NCI-H2196 (cell line): ENCODE measurements at regions not wholly inside any gene's neighbourhood (a gene's known extent, or its start where the extent isn't known, plus 50 kb on each side); places are given as distances from the start of the nearest gene placed in this dataset.
"Not testable (repeated sequence)": the region's sequence is repeated elsewhere in the genome, so short reads cannot be mapped to it uniquely, and the experiment has no call there.

Experiments
- DNase-seq: peaks from one replicate; lab custom pipeline; 2025; ENCODE audit not compliant: unreplicated experiment; lab: John Stamatoyannopoulos, UW

DNA sequence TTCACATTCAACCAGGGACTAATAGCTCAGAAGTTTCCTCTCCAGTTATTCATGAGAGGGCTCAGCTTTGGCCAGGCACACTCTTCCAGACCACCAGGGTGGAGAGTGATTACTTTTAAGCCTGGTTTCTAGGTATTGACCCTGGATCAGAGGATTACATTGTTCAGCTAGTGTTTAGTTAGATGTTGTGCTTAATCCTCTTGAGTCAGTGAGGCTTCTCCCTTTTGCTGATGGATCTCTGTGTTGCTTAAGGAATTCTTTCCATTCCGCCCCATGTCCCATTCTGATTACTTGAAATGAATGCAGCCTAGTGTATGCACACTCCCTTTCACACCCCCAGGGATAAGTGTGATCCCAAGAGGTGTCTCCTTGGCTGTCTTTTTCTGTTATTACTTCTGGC is 271.7 kb upstream of the ANO5 start:
- no peak for DNase-seq

- no peak for DNase-seq
Measured at GRCh38 chr11:21924262-21924661, 268.6 kb upstream of the ANO5 start.

GRCh38 chr11:21927628-21928027 is 265.3 kb upstream of the ANO5 start:
- DNase-seq = no peak

DNA sequence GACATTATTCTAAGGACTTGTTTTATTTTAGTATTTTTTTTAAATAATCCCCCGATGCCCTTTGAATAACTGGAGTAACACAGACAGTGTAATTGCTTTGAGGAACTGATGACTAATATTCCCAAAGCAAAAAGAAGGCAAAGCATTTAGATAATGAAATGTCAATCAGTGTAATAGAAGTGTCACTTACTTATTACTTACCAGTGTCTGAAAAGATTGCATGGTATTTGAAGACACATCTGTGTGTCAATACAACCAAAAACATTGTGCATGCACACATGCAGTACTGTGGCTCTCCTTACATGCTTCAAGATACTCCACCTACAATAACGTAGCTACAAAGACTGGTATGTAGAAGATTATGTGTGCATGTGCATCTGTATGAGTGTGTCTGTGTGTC is 264.0 kb upstream of the ANO5 start:
- no peak for DNase-seq

DNA sequence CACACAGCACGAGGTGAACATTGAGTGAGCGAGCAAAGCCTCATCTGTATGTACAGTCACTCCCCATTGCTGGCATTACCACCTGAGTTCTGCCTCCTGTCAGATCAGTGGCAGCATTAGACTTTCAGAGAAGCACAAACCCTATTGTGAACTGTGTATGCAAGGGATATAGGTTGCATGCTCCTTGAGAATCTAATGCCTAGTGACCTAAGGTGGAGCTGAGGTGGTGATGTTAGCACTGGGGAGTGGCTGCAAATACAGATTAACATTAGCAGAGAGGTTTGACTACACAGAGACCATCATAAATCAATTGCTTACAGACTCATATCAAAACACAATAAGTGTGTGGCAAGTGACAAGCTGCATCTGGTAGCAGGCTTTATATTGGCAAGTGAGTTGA is 262.5 kb upstream of the ANO5 start:
- DNase-seq = no peak

- no peak for DNase-seq
Measured at GRCh38 chr11:21931436-21932101, 261.3 kb upstream of the ANO5 start.

DNA sequence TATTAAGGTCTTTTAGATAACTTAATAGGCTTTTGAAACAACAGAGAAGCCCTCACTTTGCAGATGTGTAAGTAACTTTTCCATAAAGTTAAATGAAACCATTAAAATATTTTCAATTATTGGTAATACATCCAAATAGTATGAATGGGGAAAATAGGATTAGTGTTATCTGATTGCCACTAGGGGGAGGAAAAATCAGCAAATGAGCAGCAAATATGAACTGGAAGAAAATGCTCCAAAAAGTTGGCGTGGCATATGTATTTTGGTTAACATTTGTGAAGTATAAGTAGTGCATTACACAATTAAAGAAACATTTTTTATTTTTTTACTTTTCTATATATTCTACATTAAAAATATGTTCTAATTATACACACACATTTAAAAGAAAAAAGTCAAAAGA is 259.8 kb upstream of the ANO5 start:
- DNase-seq = no peak

- no peak for DNase-seq
Measured at GRCh38 chr11:21944577-21944976, 248.3 kb upstream of the ANO5 start.

GRCh38 chr11:21948876-21949275 is 244.0 kb upstream of the ANO5 start:
- no peak for DNase-seq

DNA sequence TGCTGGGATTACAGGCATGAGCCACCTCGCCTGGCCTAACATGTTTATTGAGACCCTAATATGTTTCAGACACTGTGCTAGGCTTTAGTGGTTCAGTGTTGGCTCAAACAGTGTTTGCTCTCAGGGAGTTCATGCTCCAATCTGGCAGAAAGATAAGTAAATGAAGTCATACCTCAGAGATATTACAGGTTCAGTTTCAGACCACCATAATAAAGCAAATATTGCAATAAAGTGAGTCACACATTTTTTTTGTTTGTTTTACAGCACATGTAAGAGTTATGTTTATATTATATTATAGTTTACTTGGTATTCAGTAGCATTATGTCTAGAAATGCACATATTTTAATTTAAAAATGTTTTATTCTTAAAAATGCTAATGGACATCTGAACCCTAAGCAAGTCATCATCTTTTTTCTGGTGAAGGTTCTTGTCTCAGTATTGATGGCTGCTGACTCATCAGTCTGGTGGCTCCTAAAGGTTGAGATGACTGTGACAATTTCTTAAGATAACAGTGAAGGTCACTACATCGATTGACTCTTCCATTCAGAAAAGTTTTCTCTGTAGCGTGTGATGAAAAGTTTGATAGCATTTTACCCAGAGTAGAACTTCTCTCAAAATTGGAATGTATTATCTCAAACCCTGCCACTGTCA is 243.0 kb upstream of the ANO5 start:
- no peak for DNase-seq

DNA sequence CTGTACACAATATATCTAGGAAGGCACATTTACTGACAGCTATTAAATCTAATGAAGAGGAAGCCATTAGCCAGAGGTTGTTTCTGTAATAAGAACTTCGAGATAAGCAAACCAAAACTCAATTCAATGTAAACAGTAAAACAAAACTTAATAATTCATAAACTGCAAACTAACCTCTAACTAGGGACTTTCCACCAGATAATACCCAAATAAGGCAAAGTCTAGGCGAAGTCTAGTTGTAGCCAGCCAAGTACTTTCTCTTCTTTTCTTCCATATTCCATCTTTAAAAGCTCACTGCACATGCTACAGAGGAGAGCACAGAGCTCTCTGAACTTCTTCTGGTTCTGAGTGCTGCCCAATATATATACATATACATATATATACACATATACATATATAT is 229.9 kb upstream of the ANO5 start:
- no peak for DNase-seq

DNA sequence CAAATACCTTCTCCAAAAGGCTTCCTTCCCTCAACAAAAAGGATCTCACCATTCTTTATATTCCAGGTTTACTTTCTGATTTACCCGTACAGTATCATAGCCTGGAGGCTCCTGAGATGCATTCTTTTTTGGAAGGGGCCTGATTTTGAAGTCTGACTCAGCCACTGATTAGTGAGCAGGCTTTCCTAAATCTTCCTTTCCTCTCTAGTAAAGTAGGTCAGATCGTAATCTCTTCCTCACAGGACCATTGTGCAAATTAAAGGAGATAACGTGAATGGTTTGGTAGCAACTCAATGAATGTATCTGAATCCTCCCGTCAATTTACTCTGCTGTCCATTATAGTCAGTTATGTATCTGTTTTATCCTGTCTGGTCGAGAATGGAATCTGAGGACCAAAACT is 227.7 kb upstream of the ANO5 start:
- DNase-seq = no peak

DNA sequence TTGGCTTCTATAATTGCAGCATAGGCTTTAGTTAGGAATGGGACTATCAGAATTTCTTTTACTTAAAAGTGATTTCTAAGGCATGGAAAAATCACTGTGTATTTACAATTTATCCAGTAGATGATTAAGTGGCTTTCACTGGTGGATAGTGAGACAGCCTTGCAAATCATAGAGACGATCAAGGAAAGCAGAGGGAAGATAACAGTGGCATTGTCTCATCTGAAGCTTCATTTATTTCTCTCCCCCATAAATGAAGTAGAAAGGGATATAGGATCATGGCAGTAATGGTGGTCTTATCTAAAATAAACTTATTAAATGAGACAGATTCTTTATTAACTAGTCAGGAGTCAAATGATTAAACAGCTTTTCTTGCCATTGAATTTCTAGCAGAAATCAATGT is 224.2 kb upstream of the ANO5 start:
- no peak for DNase-seq

DNA sequence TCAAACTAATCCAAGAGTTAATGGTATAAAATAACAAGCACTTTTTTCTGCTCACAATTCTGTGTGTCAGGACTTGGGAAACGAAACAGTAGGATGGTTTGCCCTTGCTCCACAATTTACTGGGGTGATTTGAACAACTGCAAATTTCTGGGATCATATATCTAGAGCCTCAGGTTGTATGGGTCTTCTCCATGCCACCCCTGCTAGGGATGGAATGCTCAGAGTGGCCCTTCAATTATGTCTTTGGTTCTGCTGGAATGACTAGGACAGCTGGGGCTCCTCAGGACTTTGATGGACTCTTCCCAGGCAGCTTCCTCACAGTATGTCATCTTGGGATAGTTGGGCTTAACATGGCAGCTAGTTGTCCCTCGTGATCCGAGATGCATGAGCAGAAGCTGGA is 223.0 kb upstream of the ANO5 start:
- no peak for DNase-seq

DNA sequence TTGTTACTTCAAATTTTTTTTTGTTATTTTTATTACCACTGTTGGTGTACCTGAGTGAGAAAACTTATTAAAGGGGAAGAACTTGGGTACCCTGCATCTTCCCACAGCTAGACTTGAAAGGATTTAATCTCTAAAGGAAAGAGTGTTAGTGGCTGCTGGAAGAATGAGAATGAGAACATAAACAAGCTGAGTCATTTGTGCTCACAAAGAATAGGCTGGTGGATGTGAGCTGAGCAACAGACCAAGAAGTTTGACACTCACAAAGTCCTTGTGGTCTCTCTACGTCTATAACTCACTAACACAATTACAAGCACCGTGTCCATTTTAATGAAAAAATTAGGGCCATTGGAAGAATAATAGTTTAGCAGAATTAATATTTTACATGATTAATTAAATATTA is 217.6 kb upstream of the ANO5 start:
- no peak for DNase-seq

- no peak for DNase-seq
Measured at GRCh38 chr11:21976210-21976609, 216.7 kb upstream of the ANO5 start.

GRCh38 chr11:21983431-21983830 is 209.5 kb upstream of the ANO5 start:
- no peak for DNase-seq

GRCh38 chr11:21986361-21986760 is 206.5 kb upstream of the ANO5 start:
- no peak for DNase-seq

DNA sequence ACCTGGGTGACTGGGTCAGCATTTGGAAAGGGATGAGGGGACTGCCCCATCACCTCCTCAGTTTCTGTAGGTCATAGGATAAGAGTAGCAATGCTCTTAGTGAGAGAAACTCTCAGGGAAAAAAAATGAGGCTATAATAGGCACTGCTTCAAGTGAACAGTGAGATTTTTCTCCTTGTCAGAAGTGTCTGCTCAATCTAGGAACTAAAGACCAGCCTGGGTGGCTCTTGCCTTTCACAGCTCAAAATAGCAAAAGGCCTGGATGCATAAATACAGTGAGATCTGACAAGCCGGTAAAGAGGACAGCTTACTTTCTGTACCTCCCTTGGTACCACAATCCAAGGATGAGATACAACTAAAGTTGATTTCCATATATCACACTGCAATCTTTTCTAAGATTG is 205.6 kb upstream of the ANO5 start:
- no peak for DNase-seq

DNA sequence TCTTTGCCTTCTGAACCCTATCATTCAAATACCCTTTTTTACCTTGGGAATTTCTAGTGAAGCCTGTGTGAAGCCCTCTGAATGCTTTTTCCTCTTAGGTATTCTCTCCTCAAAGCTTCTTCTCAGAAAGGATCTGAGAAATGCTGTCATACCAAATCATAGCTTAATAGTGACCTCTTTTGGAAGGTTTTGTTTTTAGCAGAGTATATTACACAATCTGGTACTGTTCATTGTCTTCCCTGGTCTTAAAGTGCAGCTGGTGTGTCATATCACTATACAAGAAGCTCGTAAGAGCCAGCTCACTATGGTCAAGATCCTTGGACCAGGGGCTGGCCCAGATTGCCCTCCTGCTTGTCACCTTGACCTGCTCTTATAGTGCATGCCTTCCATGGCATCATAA is 204.4 kb upstream of the ANO5 start:
- no peak for DNase-seq

- not testable (repeated sequence) for DNase-seq
Measured at GRCh38 chr11:22001803-22002202, 191.1 kb upstream of the ANO5 start.

DNA sequence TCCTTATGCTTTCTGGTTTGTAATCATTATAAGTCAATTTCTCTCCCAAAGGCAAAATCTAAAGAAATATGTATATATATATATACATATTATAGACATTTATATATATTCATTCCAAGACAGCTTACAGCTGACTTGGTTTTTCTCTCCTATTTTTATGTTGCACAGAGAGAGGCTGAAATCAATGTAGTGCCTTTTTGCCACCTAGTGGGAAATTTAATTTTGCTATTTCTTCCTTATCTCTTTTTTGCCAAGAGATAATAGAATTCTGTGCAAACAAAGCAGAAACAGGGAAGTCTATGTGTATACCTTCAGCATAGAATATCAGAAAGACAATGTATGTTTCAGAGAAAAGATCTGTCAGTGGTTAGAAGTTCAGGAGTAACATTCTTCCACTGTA is 186.0 kb upstream of the ANO5 start:
- DNase-seq = no peak

- DNase-seq = no peak
Measured at GRCh38 chr11:22031791-22032190, 161.1 kb upstream of the ANO5 start.
